Stimulated activated CD8-positive, alpha-beta memory T cell treated with anti-CD3 and anti-CD28 coated beads, Interleukin-2, amount 100 ng/mL, for 1 hour (primary cell): ENCODE measurements at regions not wholly inside any gene's neighbourhood (a gene's known extent, or its start where the extent isn't known, plus 50 kb on each side); places are given as distances from the start of the nearest gene placed in this dataset.
"Not testable (repeated sequence)": the region's sequence is repeated elsewhere in the genome, so short reads cannot be mapped to it uniquely, and the experiment has no call there.

ENCODE experiments used
- DNase-seq, 2 donors: peaks; one replicate each; pipeline ENCODE4 v3.0.0-alpha.2; 2020; ENCODE audit warnings: low read depth in 2 of 2

DNA sequence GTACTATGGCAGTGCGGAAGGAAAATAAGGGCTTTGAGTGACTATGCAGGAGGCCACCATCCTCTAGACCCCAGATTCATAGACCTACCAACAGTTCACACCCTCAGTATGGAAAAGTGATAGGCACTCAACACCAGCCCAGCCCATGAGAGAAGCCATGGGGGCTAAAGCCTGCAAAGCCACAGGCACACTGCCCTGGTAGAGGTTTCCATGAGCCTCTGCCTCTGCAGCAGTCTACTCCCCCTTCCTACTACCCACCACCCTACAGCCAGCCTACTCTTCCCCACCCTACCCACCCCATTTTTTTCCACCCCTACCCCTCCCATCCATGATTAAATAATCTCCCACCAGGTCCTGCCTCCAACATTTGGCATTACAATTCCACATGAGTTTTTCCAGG, 241.9 kb downstream of the CWH43 start:
- DNase-seq, result not testable (repeated sequence)

DNA sequence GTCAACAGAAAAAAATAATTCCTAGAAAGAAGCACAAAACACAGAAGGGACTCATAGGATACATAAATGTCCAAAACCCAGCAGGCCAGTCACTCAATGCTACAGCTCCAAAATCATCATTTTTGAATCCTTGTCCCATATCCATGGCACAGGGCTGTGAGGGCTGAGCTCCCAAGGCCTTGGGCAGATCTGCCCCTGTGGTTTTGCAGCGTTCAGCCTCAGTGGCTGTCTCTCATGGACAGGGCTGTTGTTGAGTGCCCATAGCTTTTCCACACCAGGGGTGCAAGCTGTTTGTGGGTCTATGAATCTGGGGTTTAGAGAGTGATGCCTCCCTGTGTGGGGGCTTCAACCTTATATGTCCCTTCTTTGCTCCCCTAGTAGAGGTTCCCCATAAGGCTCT, 243.2 kb downstream of the CWH43 start:
- not testable (repeated sequence) for DNase-seq

DNA sequence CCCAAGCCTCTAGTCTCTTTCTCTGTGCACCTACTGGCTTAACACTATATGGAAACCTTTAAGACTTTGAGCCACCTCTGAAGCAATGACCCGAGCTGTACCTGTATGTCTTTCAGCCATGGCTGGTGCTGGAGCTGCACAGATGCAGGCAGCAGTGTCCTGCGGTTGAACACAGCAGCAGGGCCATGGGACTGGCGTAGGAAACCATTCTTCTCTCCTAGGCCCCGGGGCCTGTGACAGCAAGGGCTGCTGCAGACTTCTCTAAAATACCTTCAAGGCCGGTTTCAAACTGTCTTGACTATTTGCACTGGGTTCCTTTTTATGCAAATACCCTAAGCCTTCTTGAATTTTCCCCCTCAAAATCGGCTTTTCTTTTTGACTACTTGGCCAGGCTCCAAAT, 243.6 kb downstream of the CWH43 start:
- not testable (repeated sequence) for DNase-seq

DNA sequence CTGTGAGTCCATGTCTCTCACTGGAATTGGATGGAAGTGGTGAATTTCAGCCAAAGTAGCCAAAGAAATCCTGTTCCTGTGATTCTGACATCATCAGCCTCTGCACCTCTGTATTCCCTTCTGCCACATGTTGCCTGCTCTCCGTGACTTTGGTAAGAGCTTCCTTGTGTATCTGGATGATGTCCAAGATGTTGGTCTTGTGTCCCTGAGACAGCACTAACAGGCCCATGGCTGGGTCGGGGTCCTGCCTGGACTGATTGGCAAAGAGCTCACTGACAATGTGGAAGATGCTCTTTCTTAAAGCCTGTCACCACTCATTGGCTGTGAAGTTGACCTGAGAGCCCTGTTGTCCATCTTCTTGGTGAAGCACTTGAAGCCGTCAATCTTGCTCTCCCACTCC, 247.3 kb downstream of the CWH43 start:
- DNase-seq, result not testable (repeated sequence)

DNA sequence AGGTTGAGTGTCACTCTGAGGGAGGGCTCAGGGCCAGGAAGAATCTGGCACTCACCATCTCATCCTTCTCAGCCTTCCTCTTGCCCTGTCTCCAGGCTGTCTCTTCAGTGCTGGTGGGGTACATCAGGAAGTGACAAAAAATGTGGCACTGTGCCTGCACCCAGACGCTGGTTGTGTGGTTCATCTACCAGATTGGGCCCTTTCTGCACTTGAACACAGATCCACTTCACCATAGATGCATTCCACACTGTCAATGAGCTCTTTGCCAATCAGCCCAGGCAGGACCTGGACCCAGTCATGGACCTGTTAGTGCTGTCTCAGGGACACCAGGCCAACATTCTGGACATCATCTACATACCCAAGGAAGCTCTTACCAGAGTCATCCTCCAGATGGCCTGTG, 247.7 kb downstream of the CWH43 start:
- not testable (repeated sequence) for DNase-seq

DNA sequence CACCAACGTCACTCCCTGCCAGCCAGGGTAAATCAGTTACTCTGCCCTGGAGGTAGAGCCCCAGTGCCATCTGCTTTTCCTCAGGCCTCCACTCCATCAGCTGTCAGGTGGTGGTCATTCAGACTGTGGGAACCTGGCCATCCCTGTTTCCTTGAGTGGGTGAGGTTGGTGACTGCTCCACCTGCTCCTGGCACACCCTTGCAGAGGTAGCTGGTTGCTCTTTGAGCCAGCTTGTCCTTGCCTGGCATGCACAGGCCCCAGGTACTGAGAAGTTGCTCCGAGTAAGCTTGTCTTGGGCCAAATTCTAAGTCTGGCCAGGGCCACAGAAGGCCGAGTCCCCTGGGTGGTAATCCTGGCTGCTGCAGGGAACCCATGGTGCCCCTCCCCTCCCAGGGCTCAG, 248.3 kb downstream of the CWH43 start:
- not testable (repeated sequence) for DNase-seq

DNA sequence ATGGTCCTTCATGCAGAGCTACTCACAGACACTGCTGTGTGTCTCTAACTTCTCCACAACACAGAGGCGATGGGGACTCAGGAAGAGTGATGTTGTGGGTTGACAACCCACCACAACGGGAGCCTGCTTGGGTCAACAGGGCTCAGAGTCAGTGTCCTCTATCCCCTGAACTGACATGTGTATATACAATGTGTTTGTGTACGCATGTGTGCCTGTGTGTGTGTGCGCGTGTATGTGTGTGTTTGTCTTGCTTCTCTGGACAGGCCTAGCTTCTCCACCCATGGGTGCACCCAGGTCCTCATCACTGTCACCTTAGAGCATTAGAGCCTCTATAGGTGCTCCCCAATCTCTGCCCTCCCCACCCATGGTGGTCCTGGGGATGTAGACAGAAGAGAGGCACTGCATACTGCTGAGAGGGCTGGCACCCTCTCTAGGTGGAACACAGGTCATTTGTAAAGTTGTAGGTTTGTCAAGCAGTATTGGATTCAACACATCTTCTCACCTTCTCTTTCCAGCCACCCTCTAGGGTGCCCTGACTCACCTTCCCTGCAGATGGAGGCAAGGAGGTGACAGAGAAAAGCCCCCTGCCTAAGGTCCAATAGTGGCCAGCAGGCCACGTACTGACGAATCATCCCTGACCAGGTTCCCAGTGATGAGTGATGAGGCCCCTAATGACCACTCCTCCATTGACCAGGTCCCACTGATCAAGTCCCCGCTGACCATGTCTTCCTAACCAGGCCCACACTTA, 249.5 kb downstream of the CWH43 start:
- DNase-seq, result not testable (repeated sequence)

DNA sequence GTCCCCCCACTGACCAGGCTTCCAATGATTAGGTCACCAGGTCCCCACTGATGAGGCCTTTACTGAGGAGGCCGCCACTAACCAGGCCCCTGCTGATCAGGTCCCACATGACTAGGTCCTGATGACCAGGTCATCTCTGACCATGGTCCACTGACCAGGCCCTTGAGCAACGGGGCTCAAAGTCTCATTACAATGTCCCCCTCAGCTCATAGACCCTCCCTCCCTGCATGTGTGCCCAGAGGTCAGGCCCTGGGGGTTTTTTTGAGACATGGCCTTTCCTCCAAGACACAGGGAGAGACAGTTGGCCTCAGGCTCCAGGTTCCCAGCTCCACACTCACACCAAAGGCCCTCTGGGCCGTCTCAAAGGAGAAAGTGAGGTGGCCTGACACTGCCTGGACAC, 250.4 kb downstream of the CWH43 start:
- not testable (repeated sequence) for DNase-seq

DNA sequence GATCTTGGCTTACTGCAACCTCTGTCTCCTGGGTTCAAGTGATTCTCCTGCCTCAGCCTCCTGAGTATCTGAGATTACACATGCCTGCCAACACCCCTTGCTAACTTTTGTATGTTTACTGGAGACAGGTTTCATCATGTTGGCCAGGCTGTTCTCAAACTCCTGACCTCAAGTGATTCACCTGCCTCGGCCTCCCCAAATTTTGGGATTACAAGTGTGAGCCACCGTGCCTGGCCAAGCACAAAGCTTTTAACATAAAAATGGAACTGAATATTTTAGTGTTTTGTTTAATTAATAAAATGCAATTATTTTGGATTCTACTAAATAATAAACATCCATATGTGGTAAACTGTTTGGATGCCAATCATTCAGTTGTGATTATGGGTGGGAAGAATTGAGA, 255.2 kb downstream of the CWH43 start:
- DNase-seq, result not testable (repeated sequence)

DNA sequence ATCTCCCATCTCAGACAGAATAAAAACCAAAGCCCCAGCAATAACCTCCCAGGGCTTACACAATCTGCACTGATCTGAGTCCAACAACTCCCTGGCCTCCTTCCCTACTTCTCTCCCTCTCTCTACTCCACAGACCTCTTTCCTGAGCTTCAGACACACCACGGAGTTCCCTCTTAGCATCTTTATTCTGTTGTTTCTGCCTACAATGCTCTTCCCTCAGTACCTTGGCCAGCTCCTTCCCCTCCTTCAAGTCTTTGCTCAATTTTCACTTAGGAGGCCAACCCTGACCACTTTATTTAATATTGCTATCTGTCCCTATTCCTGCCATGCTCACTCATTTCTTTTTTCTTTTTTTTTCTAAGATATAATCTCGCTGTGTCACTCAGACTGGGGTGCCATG, 276.7 kb downstream of the CWH43 start:
- DNase-seq, result not testable (repeated sequence)

DNA sequence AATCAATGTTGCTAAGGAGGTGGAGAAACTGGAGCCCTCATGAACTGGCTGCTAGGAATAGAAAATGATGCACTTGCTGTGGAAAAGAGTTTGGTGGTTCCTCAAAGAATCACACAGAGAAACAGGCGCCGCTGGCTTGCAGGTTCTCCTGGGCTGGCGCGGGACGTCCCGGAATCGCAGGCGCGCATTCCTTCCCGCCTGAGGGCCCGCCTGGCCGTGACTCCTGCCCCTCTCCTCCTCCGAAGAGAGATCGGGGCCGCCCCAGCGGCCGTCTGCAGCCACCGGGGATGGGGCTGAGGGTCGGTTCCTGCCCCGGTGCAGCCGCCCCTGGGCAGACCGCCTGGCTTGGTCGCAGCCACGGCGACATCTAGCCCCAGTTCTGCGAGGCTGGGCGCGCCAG, 284.4 kb downstream of the CWH43 start:
- DNase-seq, result not testable (repeated sequence)

DNA sequence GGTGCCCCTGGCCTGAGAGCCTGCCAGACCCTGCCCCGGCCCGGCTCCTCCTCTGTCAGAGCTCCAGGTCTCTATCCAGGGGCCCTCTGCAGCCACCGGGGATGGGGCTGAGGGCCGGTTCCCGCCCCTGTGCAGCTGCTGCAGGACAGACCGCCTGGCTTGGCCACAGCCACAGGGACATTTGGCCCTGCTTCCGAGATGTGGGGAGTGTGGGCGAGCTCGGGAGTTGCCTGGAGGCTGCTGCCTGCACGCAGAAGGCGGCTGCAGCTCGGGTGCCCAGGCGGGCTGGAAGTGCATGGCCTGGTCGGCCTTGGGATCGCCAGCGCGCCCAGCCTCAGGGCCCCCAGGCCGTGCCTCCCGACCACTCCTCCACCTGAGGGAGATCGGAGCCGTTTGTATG, 284.8 kb downstream of the CWH43 start:
- not testable (repeated sequence) for DNase-seq

DNA sequence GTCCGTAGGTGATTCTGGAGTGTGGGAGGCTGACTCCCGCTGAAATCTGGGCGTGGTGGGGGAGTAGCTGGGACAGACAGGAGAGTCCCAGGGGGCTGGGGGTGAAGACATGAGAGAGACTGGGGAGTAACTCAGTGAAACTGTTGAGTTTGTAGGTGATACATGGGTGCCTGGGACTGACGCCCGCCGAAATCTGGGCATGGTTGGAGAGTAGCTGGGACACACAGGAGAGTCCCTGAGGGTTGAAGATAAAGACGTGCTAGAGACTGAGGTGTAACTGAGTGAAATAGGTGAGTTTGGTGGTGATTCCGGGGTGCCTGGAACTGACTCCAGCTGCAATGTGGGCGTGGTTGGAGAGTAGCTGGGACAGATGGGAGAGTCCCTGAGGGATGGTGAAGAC, 299.8 kb downstream of the CWH43 start:
- DNase-seq, result not testable (repeated sequence)

DNA sequence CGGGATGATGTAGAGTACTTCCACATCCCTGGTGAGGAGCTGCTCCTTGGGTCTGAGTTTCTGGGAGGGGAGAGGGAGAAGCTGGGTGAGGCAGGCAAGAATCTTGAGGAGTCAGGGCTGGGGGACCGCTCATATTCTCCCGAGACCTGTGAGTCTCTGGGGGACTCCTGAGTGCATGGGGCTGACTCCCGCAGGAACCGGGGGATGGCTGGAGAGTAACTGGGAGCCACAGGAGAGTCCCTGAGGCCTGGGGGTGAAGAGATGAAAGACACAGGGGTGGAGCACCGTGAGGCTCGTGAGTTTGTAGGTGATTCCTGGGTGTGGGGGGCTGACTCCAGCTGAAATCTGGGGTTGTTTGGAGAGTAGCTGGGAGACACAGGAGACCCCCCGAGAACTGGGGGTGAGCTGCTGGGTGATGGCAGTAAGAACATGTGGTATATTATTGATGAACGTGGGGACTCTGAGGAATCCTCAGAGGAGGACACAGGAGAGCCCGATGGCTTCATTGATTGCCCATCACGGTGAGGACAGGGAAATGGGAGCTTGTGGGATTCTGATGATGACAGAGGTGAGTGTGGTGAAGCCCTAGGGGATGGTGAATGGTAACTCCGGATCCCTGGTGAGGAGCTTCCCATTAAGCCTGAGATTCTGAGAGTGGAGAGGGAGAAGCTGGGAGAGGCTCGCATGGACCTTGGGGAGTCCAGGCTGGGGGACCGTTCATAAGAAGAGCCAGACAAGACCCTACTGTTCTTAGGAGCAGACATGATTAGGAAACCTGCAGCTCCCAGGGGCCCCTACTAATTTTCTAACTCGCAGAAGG, 301.1 kb downstream of the CWH43 start:
- not testable (repeated sequence) for DNase-seq

DNA sequence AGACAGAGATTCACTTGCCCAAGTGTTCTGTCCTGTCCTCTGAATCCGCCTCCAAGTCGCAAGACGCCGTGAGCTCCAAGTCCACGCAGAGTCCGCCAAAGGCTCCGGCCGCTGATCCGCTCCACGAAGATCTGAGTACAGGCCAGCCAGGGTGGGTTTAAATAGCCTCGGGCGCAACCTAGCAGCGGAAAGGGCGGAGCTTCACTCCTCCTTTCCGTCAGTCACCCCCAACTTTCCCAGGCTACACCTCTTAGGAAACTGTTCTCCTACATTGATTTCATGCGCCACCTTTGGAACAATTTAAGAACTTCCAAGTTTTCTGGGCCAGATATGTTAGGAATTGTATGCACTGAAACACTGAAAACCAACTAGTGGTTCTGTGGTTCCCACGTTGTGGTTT, 301.8 kb downstream of the CWH43 start:
- not testable (repeated sequence) for DNase-seq

DNA sequence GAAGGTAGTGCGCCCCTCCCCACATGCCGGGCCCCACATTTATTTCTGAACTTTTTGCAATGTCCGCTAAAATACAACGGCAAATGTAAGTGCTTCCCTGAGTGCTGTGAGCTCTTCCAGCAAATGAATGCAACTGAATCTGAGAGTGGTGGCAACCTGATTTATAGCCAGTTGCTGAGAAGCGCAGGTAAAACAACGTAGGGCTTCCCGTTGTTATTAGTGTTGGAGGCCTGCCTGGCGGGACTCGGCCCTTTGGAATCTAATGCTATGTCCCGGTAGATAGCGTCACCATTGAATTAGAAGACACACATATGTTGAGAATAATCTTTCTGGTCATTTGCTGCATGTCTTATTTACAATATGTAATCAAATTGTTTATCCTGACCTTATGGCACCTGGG, 302.7 kb downstream of the CWH43 start:
- not testable (repeated sequence) for DNase-seq

DNA sequence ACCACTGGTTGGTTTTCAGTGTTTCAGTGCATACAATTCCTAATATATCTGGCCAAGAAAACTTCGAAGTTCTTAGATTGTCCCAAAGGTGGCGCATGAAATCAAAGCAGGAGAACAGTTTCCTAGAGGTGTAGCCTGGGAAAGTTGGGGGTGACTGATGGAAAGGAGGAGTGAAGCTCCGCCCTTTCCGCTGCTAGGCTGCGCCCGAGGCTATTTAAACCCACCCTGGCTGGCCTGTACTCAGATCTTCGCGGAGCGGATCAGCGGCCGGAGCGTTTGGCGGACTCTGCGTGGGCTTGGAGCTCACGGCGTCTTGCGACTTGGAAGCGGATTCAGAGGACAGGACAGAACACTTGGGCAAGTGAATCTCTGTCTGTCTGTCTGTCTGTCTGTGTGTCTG, 328.7 kb downstream of the CWH43 start:
- DNase-seq, result not testable (repeated sequence)

DNA sequence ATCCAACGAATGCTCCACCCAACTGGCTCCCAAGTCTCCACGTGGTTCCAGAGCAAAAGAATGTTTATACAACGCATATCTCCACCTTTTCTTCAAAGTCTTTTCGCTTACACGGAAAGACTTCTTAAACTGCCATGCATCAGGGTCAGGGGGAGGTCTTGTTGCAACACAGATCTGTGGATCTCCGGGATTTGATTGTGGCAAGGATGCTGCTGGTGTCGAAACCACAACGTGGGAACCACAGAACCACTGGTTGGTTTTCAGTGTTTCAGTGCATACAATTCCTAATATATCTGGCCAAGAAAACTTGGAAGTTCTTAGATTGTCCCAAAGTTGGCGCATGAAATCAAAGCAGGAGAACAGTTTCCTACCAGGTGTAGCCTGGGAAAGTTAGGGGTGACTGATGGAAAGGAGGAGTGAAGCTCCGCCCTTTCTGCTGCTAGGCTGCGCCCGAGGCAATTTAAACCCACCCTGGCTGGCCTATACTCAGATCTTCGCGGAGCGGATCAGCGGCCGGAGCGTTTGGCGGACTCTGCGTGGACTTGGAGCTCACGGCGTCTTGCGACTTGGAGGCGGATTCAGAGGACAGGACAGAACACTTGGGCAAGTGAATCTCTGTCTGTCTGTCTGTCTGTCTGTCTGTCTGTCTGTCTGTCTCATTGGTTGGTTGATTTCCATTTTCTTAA, 334.8 kb downstream of the CWH43 start:
- DNase-seq, result not testable (repeated sequence)

DNA sequence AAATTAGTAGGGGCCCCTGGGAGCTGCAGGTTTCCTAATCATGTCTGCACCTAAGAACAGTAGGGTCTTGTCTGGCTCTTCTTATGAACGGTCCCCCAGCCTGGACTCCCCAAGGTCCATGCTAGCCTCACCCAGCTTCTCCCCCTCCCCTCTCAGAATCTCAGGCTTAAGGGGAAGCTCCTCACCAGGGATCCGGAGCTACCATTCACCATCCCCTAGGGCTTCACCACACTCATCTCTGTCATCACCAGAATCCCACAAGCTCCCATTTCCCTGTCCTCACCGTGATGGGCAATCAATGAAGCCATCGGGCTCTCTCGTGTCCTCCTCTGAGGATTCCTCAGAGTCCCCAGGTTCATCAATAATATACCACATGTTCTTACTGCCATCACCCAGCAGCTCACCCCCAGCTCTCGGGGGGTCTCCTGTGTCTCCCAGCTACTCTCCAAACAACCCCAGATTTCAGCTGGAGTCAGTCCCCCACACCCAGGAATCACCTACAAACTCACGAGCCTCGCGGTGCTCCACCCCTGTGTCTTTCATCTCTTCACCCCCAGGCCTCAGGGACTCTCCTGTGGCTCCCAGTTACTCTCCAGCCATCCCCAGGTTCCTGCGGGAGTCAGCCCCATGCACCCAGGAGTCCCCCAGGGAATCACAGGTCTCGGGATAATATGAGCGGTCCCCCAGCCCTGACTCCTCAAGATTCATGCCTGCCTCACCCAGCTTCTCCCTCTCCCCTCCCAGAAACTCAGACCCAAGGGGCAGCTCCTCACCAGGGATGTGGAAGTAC, 335.6 kb downstream of the CWH43 start:
- DNase-seq, result not testable (repeated sequence)

DNA sequence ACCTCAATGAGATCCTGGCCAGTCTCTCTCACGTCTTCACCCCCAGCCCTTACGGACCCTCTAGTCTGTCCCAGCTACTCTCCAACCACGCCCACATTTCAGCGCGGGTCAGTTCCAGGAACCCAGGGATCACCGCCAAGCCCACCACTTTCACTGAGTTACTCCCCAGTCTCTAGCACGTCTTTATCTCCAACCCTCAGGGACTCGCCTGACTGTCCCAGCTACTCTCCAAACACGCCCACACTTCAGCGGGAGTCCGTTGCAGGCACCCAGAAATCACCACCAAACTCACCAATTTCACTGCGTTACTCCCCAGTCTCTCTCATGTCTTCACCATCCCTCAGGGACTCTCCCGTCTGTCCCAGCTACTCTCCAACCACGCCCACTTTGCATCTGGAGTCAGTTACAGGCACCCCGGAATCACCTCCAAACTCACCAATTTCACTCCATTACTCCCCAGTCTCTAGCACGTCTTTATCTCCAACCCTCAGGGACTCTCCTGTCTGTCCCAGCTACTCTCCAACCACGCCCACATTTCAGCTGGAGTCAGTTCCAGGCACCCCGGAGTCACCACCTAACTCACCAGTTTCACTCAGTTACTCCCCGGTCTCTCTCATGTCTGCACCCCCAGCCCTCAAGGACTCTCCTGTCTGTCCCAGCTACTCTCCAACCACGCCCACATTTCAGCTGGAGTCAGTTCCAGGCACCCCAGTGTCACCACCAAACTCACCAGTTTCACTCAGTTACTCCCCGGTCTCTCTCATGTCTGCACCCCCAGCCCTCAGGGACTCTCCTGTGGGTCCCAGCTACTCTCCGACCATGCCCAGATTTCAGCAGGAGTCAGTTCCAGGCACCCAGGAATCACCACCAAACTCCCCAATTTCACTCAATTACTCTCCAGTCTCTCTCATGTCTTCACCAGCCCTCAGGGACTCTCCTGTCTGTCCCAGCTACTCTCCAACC, 336.8 kb downstream of the CWH43 start:
- DNase-seq, result not testable (repeated sequence)
